RWPE1 (cell line): ENCODE measurements at regions not wholly inside any gene's neighbourhood (a gene's known extent, or its start where the extent isn't known, plus 50 kb on each side); places are given as distances from the start of the nearest gene placed in this dataset.

Experiments
- CTCF ChIA-PET: fragments of 350-600 bp; sonication (Branson Sonifier 250); formaldehyde crosslinking; extraction: SDS; loops from one replicate; lab custom pipeline; 2021; lab: Yijun Ruan, JAX
- POLR2A ChIA-PET: fragments of 400-600 bp; formaldehyde crosslinking; extraction: SDS; loops from one replicate; lab custom pipeline; 2020; ENCODE audit warnings: antibody characterized with exemption; ENCODE audit not compliant: low non-redundant PET; lab: Yijun Ruan, JAX
- DNase-seq: peaks from one replicate; pipeline ENCODE4 v3.0.0; 2012; ENCODE audit warnings: low spot score
- H3K27ac ChIP-seq: fragments of 450-650 bp; 2 replicates; pipeline ENCODE4 v1.5.1; 2017
- CTCF ChIP-seq: fragments of 450-650 bp; conservative IDR thresholded peaks from 2 replicates; pipeline ENCODE4 v1.5.1; 2017; ENCODE audit warnings: low read depth, mild to moderate bottlenecking

GRCh38 chr14:30115756-30116155 is 188.1 kb upstream of the PRKD1 start:
- CTCF ChIA-PET: no interaction called here
- no peak for TF ChIP-seq CTCF

GRCh38 chr14:30118992-30119640 is 191.5 kb upstream of the PRKD1 start:
- POLR2A ChIA-PET: no interaction called here
- TF ChIP-seq CTCF: no peak
- no peak overlapping the region for H3K27ac ChIP-seq
- CTCF ChIA-PET: no interaction called here
- no peak for DNase-seq

More at GRCh38 chr14:30115756-30116155, 188.1 kb upstream of the PRKD1 start:
- POLR2A ChIA-PET: no interaction called here
- DNase-seq: no peak
- H3K27ac ChIP-seq: no peak overlapping the region

- H3K27ac ChIP-seq: no peak overlapping the region
- POLR2A ChIA-PET: no interaction called here
- no peak for TF ChIP-seq CTCF
- DNase-seq: no peak
- CTCF ChIA-PET: no interaction called here
Measured at GRCh38 chr14:30125322-30125979, 197.8 kb upstream of the PRKD1 start.

- H3K27ac ChIP-seq: no peak overlapping the region
- CTCF ChIA-PET: no interaction called here
- no peak for DNase-seq
- TF ChIP-seq CTCF: no peak
- POLR2A ChIA-PET: no interaction called here
Measured at GRCh38 chr14:30129807-30130206, 202.2 kb upstream of the PRKD1 start.

GRCh38 chr14:30131581-30132097 is 204.0 kb upstream of the PRKD1 start:
- CTCF ChIA-PET: no interaction called here
- H3K27ac ChIP-seq: no peak overlapping the region
- TF ChIP-seq CTCF: no peak
- POLR2A ChIA-PET: no interaction called here
- no peak for DNase-seq

GRCh38 chr14:30132196-30132595 is 204.5 kb upstream of the PRKD1 start:
- no peak for DNase-seq
- ChIA-PET POLR2A (no interaction called here), CTCF (no interaction called here)
- H3K27ac ChIP-seq: no peak overlapping the region
- TF ChIP-seq CTCF: no peak
